Ovary (tissue), 3 donors: ENCODE measurements at regions not wholly inside any gene's neighbourhood (a gene's known extent, or its start where the extent isn't known, plus 50 kb on each side); places are given as distances from the start of the nearest gene placed in this dataset.

Experiments
- EP300 ChIP-seq: sonication (generic); formaldehyde crosslinking; IDR thresholded peaks from one replicate; pipeline ENCODE4 v1.6.1; 2017; ENCODE audit warnings: antibody characterized with exemption
- POLR2A ChIP-seq: fragments of 450-650 bp; IDR thresholded peaks from one replicate; pipeline ENCODE4 v1.6.1; 2017; ENCODE audit warnings: antibody characterized with exemption, mild to moderate bottlenecking, moderate library complexity
- TF ChIP-seq, protein P1 (sequence below), 3 donors: fragments of 450-650 bp in 2 of 3; fragments of 200-600 bp in 1 of 3; IDR thresholded peaks; one replicate each; pipeline versions ENCODE4 v1.5.1 to v1.8.0; 2016 to 2022; ENCODE audit warnings: antibody characterized with exemption in 3 of 3, mild to moderate bottlenecking in 1 of 3
- donor health status: DM: no; HTN: no; CAD: no.

DNA sequence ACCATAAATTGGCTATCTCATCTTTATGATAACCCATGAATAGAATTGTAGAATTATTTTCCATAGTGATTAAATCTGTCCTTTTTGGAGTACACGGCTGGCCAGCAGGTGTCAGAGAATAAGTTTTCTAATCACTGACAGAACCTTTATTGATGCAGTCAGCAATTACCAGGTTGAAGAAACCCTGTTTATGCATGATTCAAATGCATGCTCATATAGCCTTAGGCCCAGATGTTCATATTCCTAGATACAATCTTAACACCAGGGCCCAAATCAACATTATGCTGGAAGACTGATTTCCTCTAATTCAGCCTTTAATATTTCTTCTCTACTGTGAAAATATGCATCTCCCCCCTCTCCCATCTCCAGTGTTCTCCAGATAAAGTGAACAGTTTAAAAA lies 243.5 kb upstream of the DCBLD2 start:
- TF ChIP-seq, protein P1, sequence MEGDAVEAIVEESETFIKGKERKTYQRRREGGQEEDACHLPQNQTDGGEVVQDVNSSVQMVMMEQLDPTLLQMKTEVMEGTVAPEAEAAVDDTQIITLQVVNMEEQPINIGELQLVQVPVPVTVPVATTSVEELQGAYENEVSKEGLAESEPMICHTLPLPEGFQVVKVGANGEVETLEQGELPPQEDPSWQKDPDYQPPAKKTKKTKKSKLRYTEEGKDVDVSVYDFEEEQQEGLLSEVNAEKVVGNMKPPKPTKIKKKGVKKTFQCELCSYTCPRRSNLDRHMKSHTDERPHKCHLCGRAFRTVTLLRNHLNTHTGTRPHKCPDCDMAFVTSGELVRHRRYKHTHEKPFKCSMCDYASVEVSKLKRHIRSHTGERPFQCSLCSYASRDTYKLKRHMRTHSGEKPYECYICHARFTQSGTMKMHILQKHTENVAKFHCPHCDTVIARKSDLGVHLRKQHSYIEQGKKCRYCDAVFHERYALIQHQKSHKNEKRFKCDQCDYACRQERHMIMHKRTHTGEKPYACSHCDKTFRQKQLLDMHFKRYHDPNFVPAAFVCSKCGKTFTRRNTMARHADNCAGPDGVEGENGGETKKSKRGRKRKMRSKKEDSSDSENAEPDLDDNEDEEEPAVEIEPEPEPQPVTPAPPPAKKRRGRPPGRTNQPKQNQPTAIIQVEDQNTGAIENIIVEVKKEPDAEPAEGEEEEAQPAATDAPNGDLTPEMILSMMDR (IDR thresholded peaks at IDR 0.05): no peak
- no peak for TF ChIP-seq POLR2A
- TF ChIP-seq EP300: no peak
